Loucy (cell line): ENCODE measurements at regions not wholly inside any gene's neighbourhood (a gene's known extent, or its start where the extent isn't known, plus 50 kb on each side); places are given as distances from the start of the nearest gene placed in this dataset.

ENCODE experiments used
- CTCF ChIP-seq: fragments of 200-600 bp; sonication (generic); conservative IDR thresholded peaks from 2 replicates; pipeline ENCODE4 v1.5.1; 2014; ENCODE audit warnings: mild to moderate bottlenecking, antibody characterized with exemption, low read length
- EZH2phosphoT487 ChIP-seq: fragments of 200-600 bp; IDR thresholded peaks from 2 replicates; pipeline ENCODE4 v1.6.1; 2018; ENCODE audit warnings: antibody characterized with exemption, mild to moderate bottlenecking, moderate library complexity, borderline replicate concordance

GRCh38 chr4:163804001-163804400 is 309.5 kb downstream of the TMA16 start:
- TF ChIP-seq EZH2phosphoT487: no peak
- no peak for TF ChIP-seq CTCF
